ENCODE measurements at regions not wholly inside any gene's neighbourhood (a gene's known extent, or its start where the extent isn't known, plus 50 kb on each side); places are given as distances from the start of the nearest gene placed in this dataset.

DNA sequence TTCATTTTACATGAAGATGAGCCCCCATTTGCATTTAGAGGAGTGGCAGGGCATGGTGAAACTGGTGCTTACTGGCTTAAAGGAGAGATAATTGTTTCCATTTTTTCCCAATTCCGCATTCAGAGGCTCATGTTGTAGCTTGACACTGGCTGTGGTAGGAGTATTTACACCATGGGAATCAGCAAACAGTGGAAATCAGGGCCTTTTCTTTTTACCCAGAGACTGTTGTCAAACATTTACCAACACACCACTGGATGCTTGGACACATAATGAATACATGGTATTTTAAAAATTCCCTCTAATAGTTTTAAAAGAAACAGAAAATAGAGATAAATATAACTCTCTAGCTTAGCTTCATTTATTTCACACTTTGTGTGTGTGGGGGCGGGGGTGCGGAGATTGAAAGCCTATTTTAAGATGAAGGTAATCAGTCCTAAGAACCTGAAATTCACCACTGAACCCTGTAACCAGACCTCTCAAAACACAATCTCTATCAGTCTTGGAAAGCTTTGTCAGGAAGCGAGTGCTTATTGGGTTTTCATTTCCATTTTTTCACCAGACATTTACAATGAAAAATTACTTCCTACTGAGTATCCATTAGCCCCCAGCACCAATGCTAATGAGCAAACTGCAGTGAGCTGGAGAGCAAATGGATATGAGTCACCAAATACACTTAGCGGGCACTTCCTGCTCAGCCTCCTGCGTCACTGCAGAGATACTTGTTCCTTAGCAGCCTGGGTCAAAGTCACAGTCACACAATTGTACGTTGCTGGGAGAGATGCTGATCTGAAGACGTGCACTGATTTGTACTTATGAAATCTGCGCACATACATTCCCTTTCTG lies 532.0 kb downstream of the BCKDHB start:
- Mint-ChIP-seq H3K27me3 (ENCODE audit: low read depth) (no peaks in the 10 kb centered on the region), H3K4me1 (peaks cover 31% of the 10 kb centered on the region), H3K4me3 (no peak overlapping the region), H3K9me3 (peaks cover 8% of the 10 kb centered on the region), H3K36me3 (peaks cover 8% of the 10 kb centered on the region), H3K27ac (peak overlapping the region; percentile 54; the same call in 1 of the 2 replicates)
- ChIA-PET POLR2A (no interaction called here), CTCF (interaction anchor here (1.1 kb wide), 1 partner anchor 33 kb away, joined by 5 read pairs; no protein-coding TSS in a partner anchor)
- DNase-seq (ENCODE audit: low spot score) (no peak), ATAC-seq (peak; percentile 92)
- TF ChIP-seq, protein P1, sequence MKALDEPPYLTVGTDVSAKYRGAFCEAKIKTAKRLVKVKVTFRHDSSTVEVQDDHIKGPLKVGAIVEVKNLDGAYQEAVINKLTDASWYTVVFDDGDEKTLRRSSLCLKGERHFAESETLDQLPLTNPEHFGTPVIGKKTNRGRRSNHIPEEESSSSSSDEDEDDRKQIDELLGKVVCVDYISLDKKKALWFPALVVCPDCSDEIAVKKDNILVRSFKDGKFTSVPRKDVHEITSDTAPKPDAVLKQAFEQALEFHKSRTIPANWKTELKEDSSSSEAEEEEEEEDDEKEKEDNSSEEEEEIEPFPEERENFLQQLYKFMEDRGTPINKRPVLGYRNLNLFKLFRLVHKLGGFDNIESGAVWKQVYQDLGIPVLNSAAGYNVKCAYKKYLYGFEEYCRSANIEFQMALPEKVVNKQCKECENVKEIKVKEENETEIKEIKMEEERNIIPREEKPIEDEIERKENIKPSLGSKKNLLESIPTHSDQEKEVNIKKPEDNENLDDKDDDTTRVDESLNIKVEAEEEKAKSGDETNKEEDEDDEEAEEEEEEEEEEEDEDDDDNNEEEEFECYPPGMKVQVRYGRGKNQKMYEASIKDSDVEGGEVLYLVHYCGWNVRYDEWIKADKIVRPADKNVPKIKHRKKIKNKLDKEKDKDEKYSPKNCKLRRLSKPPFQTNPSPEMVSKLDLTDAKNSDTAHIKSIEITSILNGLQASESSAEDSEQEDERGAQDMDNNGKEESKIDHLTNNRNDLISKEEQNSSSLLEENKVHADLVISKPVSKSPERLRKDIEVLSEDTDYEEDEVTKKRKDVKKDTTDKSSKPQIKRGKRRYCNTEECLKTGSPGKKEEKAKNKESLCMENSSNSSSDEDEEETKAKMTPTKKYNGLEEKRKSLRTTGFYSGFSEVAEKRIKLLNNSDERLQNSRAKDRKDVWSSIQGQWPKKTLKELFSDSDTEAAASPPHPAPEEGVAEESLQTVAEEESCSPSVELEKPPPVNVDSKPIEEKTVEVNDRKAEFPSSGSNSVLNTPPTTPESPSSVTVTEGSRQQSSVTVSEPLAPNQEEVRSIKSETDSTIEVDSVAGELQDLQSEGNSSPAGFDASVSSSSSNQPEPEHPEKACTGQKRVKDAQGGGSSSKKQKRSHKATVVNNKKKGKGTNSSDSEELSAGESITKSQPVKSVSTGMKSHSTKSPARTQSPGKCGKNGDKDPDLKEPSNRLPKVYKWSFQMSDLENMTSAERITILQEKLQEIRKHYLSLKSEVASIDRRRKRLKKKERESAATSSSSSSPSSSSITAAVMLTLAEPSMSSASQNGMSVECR (CRISPR knock-in tag; IDR thresholded peaks at IDR 0.05; ENCODE audit: borderline replicate concordance), result no peak
- TF ChIP-seq ZNF121 (CRISPR knock-in tag; IDR thresholded peaks at IDR 0.05), result no peak
- TF ChIP-seq, protein P2, sequence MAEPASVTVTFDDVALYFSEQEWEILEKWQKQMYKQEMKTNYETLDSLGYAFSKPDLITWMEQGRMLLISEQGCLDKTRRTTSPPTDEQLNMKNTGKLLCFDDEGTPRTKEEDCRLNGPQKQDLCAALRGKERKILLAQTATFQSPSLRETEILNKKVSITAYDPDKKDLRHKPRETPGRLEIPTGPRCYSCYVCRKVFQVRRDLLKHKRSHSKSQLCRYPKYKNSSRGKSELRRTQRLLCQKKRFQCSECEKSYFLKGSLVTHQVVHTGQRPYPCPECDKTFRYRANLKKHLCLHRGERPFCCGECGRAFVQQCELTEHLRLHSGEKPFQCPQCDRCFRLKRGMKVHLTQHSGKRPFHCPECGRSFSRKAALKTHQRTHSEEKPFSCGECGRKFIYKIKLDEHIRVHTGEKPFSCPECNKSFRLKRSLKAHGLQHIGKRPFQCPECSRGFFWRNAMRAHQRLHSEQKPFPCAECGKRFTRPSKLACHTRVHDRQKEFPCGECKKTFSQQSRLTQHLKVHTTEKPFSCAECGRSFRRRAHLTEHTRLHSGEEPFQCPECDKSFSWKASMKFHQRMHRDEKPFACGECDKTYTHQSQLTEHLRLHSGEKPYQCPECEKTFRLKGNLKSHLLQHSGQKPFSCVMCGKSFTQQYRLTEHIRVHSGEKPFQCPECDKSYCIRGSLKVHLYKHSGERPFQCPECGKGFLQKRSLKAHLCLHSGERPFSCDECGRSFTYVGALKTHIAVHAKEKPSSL (CRISPR knock-in tag; conservative IDR thresholded peaks at IDR 0.05), result no peak
- TF ChIP-seq ETV6 (CRISPR knock-in tag; IDR thresholded peaks at IDR 0.05), result no peak
- TF ChIP-seq ZNF138 (CRISPR knock-in tag; conservative IDR thresholded peaks at IDR 0.05), result no peak

DNA sequence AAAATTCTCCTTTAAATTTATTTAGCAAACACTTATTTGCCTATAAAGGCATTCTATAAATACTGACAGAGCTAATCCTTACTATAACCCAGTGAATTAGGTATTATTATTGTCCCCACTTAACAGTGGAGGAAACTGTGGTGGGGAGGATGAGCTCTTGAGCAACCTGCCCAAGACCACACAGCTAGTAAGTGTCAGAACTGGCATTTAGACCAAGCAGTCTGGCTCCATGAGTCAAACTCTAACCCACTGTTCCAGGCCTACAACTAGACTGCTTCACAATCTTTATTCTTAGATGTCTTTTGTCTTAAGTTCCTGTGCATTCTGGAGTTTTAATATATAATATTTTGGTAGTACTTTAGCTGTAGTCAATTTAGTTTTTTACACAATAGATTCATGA lies 530.8 kb downstream of the BCKDHB start:
- Mint-ChIP-seq H3K4me1 (peaks cover 31% of the 10 kb centered on the region), H3K27ac (no peak overlapping the region), H3K36me3 (peaks cover 8% of the 10 kb centered on the region), H3K27me3 (ENCODE audit: low read depth) (no peaks in the 10 kb centered on the region), H3K4me3 (no peak overlapping the region), H3K9me3 (peaks cover 8% of the 10 kb centered on the region)
- CTCF ChIA-PET, result interaction anchor here (0.6 to 1.1 kb wide), 2 partner anchors 32 to 152 kb away, joined by 4 to 5 read pairs; no protein-coding TSS in a partner anchor
- TF ChIP-seq GTF2I (CRISPR knock-in tag; conservative IDR thresholded peaks at IDR 0.05) (no peak), NFE2L1 (CRISPR knock-in tag; IDR thresholded peaks at IDR 0.05) (no peak), JAZF1 (CRISPR knock-in tag; IDR thresholded peaks at IDR 0.05) (no peak), SP1 (CRISPR knock-in tag; conservative IDR thresholded peaks at IDR 0.05) (no peak), TEAD4 (CRISPR knock-in tag; IDR thresholded peaks at IDR 0.05) (no peak), SOX15 (CRISPR knock-in tag; IDR thresholded peaks at IDR 0.05) (no peak)
- TF ChIP-seq, protein P3, sequence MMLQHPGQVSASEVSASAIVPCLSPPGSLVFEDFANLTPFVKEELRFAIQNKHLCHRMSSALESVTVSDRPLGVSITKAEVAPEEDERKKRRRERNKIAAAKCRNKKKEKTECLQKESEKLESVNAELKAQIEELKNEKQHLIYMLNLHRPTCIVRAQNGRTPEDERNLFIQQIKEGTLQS (CRISPR knock-in tag; conservative IDR thresholded peaks at IDR 0.05), result no peak
- TF ChIP-seq, protein P4, sequence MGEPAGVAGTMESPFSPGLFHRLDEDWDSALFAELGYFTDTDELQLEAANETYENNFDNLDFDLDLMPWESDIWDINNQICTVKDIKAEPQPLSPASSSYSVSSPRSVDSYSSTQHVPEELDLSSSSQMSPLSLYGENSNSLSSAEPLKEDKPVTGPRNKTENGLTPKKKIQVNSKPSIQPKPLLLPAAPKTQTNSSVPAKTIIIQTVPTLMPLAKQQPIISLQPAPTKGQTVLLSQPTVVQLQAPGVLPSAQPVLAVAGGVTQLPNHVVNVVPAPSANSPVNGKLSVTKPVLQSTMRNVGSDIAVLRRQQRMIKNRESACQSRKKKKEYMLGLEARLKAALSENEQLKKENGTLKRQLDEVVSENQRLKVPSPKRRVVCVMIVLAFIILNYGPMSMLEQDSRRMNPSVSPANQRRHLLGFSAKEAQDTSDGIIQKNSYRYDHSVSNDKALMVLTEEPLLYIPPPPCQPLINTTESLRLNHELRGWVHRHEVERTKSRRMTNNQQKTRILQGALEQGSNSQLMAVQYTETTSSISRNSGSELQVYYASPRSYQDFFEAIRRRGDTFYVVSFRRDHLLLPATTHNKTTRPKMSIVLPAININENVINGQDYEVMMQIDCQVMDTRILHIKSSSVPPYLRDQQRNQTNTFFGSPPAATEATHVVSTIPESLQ (CRISPR knock-in tag; IDR thresholded peaks at IDR 0.05), result no peak
- POLR2A ChIA-PET, result no interaction called here
- ATAC-seq (no peak), DNase-seq (ENCODE audit: low spot score) (no peak)

Measured in WTC11 (cell line).